AG04450 (cell line): ENCODE measurements at regions not wholly inside any gene's neighbourhood (a gene's known extent, or its start where the extent isn't known, plus 50 kb on each side); places are given as distances from the start of the nearest gene placed in this dataset.

Experiments used
- CTCF ChIA-PET: fragments of 300-600, 350-600 bp; formaldehyde crosslinking; extraction: SDS; loops from one replicate; lab custom pipeline; 2022; ENCODE audit warnings: antibody characterized with exemption, inconsistent platforms; lab: Charles Lee
- POLR2A ChIA-PET: fragments of 350-600 bp; formaldehyde crosslinking; extraction: SDS; loops from one replicate; lab custom pipeline; 2021; ENCODE audit warnings: antibody characterized with exemption, inconsistent platforms; lab: Yijun Ruan, JAX
- DNase-seq: peaks from one replicate; pipeline ENCODE4 v3.0.0-alpha.2; 2011; ENCODE audit warnings: low read depth, low spot score
- H3K27ac ChIP-seq: one replicate; pipeline ENCODE4 v1.5.1; 2012; ENCODE audit warnings: low read depth, low read length, control low read depth
- H3K27me3 ChIP-seq: one replicate; pipeline ENCODE4 v1.6.0; 2012; ENCODE audit warnings: low read length; ENCODE audit not compliant: control insufficient read depth, insufficient read depth
- H3K4me3 ChIP-seq: 2 replicates; pipeline ENCODE4 v1.5.1; 2011; ENCODE audit warnings: mild to moderate bottlenecking, low read depth, low read length, control low read depth
- H3K9me3 ChIP-seq: 2 replicates; pipeline ENCODE4 v1.5.1; 2012; ENCODE audit warnings: low read length; ENCODE audit not compliant: control insufficient read depth, insufficient read depth
- CTCF ChIP-seq: IDR thresholded peaks from 2 replicates; pipeline ENCODE4 v1.5.1; 2011; ENCODE audit warnings: low read depth, low read length, control low read depth, inconsistent platforms

- no peak overlapping the region for H3K27ac ChIP-seq
- POLR2A ChIA-PET, result no interaction called here
- DNase-seq, result no peak
- TF ChIP-seq CTCF, result no peak
- H3K27me3 ChIP-seq, result no peaks in the 10 kb centered on the region
- no peaks in the 10 kb centered on the region for H3K9me3 ChIP-seq
- no peak overlapping the region for H3K4me3 ChIP-seq
- CTCF ChIA-PET, result no interaction called here
Observed at GRCh38 chr18:68114989-68115388, 598.5 kb upstream of the DSEL start.

- no peaks in the 10 kb centered on the region for H3K9me3 ChIP-seq
- H3K4me3 ChIP-seq, result no peak overlapping the region
- CTCF ChIA-PET, result no interaction called here
- no peak overlapping the region for H3K27ac ChIP-seq
- POLR2A ChIA-PET, result no interaction called here
- H3K27me3 ChIP-seq, result no peaks in the 10 kb centered on the region
- no peak for DNase-seq
- TF ChIP-seq CTCF, result no peak
Observed at GRCh38 chr18:68104036-68104435, 587.5 kb upstream of the DSEL start.

GRCh38 chr18:68103561-68103960 lies 587.0 kb upstream of the DSEL start:
- H3K9me3 ChIP-seq, result no peaks in the 10 kb centered on the region
- no peak for DNase-seq
- POLR2A ChIA-PET, result no interaction called here
- no peak overlapping the region for H3K4me3 ChIP-seq
- H3K27ac ChIP-seq, result no peak overlapping the region
- no peak for TF ChIP-seq CTCF
- CTCF ChIA-PET, result no interaction called here
- no peaks in the 10 kb centered on the region for H3K27me3 ChIP-seq

GRCh38 chr18:68102117-68102516 lies 585.6 kb upstream of the DSEL start:
- DNase-seq, result peak; percentile 36
- Histone ChIP-seq H3K9me3 (no peaks in the 10 kb centered on the region), H3K27me3 (no peaks in the 10 kb centered on the region), H3K4me3 (no peak overlapping the region), H3K27ac (no peak overlapping the region)
- ChIA-PET POLR2A (no interaction called here), CTCF (no interaction called here)
- TF ChIP-seq CTCF, result no peak

GRCh38 chr18:68098655-68099054 lies 582.1 kb upstream of the DSEL start:
- Histone ChIP-seq H3K27ac (no peak overlapping the region), H3K27me3 (no peaks in the 10 kb centered on the region), H3K4me3 (no peak overlapping the region), H3K9me3 (no peaks in the 10 kb centered on the region)
- ChIA-PET POLR2A (no interaction called here), CTCF (no interaction called here)
- no peak for TF ChIP-seq CTCF
- no peak for DNase-seq
